HG02588 (cell line): ENCODE measurements at regions not wholly inside any gene's neighbourhood (a gene's known extent, or its start where the extent isn't known, plus 50 kb on each side); places are given as distances from the start of the nearest gene placed in this dataset.
"Not testable (repeated sequence)": the region's sequence is repeated elsewhere in the genome, so short reads cannot be mapped to it uniquely, and the experiment has no call there.

ENCODE experiments used
- ATAC-seq: cut with Tn5 transposase; IDR thresholded peaks from one replicate; pipeline ENCODE4 v1.9.1; 2021; ENCODE audit warnings: mild to moderate bottlenecking, moderate library complexity; ENCODE audit not compliant: unreplicated experiment

- ATAC-seq: no peak
These were observed 84.1 kb downstream of the ACTBL2 start for GRCh38 chr5:57398413-57399093.

- no peak for ATAC-seq
These were observed 85.9 kb downstream of the ACTBL2 start for GRCh38 chr5:57396701-57397100.

GRCh38 chr5:57394421-57395210, 88.0 kb downstream of the ACTBL2 start:
- ATAC-seq: no peak

GRCh38 chr5:57386958-57387357, 95.7 kb downstream of the ACTBL2 start:
- ATAC-seq: no peak

- no peak for ATAC-seq
These were observed 99.3 kb downstream of the ACTBL2 start for GRCh38 chr5:57383093-57383861.

GRCh38 chr5:57382655-57383054, 100.0 kb downstream of the ACTBL2 start:
- no peak for ATAC-seq

- ATAC-seq: no peak
These were observed 112.2 kb downstream of the ACTBL2 start for GRCh38 chr5:57370376-57370775.

- ATAC-seq: no peak
These were observed 114.6 kb downstream of the ACTBL2 start for GRCh38 chr5:57368010-57368409.

- no peak for ATAC-seq
These were observed 115.9 kb downstream of the ACTBL2 start for GRCh38 chr5:57366744-57367143.

GRCh38 chr5:57362951-57363350, 119.7 kb downstream of the ACTBL2 start:
- ATAC-seq: no peak

GRCh38 chr5:57360871-57361270, 121.7 kb downstream of the ACTBL2 start:
- no peak for ATAC-seq

GRCh38 chr5:57358796-57359592, 123.6 kb downstream of the ACTBL2 start:
- no peak for ATAC-seq

GRCh38 chr5:57356850-57357249, 125.8 kb downstream of the ACTBL2 start:
- not testable (repeated sequence) for ATAC-seq

GRCh38 chr5:57349214-57349613, 133.4 kb downstream of the ACTBL2 start:
- ATAC-seq: no peak

- no peak for ATAC-seq
These were observed 134.1 kb downstream of the ACTBL2 start for GRCh38 chr5:57348376-57349140.

GRCh38 chr5:57346328-57346727, 136.3 kb downstream of the ACTBL2 start:
- ATAC-seq: no peak

- ATAC-seq: no peak
These were observed 141.1 kb downstream of the ACTBL2 start for GRCh38 chr5:57341380-57341979.

- no peak for ATAC-seq
These were observed 141.9 kb downstream of the ACTBL2 start for GRCh38 chr5:57340681-57341080.

GRCh38 chr5:57339521-57339920, 143.1 kb downstream of the ACTBL2 start:
- ATAC-seq: no peak

GRCh38 chr5:57338868-57339340, 143.7 kb downstream of the ACTBL2 start:
- no peak for ATAC-seq
